Activated T-helper 2 cell treated with anti-CD3 and anti-CD28 coated beads, Interferon-gamma antibody, Interleukin-2, Interleukin-4, amounts not matched to agents 10 μg/mL and 5 μg/mL and 100 μg/mL, durations not matched to agents 14 hours and 24 hours and 36 hours (primary cell): ENCODE measurements at regions not wholly inside any gene's neighbourhood (a gene's known extent, or its start where the extent isn't known, plus 50 kb on each side); places are given as distances from the start of the nearest gene placed in this dataset.

Experiments used
- DNase-seq: peaks from one replicate; pipeline ENCODE4 v3.0.0; 2021; ENCODE audit warnings: low spot score
- H3K27ac Mint-ChIP-seq: one replicate; pipeline ENCODE4 v1.8.0; 2021; ENCODE audit warnings: mixed read lengths
- H3K27me3 Mint-ChIP-seq: one replicate; pipeline ENCODE4 v1.8.0; 2021; ENCODE audit warnings: low read depth, mixed read lengths
- H3K36me3 Mint-ChIP-seq: one replicate; pipeline ENCODE4 v1.8.0; 2021; ENCODE audit warnings: low read depth, mixed read lengths
- H3K4me1 Mint-ChIP-seq: one replicate; pipeline ENCODE4 v1.8.0; 2021; ENCODE audit warnings: low read depth, mixed read lengths
- H3K4me3 Mint-ChIP-seq: one replicate; pipeline ENCODE4 v1.8.0; 2021; ENCODE audit warnings: low read depth, mild to moderate bottlenecking, moderate library complexity, mixed read lengths
- H3K9me3 Mint-ChIP-seq: one replicate; pipeline ENCODE4 v1.8.0; 2021; ENCODE audit warnings: mixed read lengths
- intact Hi-C: fragments of 100-400 bp; cut with micrococcal nuclease; formaldehyde crosslinking; loops from one replicate; pipeline ENCODE4 v1.15.1; 2023

DNA sequence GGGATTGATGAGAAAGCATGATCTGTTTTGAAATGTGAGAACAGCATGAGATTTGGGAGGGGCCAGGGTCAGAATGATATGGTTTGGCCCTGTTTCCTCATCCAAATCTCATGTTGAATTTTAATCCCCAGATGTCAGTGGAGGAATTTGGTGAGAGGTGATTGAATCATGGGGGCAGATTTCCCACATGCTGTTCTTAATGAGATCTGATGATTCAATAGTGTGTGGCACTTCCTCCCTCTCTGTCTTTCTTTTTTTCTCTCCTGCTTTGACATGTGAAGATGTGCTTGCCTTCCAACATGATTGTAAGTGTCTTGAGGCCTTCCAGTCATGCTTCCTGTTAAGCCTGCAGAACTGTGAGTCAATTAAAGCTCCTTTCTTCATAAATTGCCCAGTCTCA is 1060.3 kb upstream of the CITED2 start:
- Mint-ChIP-seq H3K27me3 (no peaks in the 10 kb centered on the region), H3K36me3 (no peaks in the 10 kb centered on the region), H3K9me3 (no peaks in the 10 kb centered on the region), H3K27ac (no peak overlapping the region), H3K4me1 (no peaks in the 10 kb centered on the region), H3K4me3 (no peak overlapping the region)
- no peak for DNase-seq
- intact Hi-C loops: no loop called here

DNA sequence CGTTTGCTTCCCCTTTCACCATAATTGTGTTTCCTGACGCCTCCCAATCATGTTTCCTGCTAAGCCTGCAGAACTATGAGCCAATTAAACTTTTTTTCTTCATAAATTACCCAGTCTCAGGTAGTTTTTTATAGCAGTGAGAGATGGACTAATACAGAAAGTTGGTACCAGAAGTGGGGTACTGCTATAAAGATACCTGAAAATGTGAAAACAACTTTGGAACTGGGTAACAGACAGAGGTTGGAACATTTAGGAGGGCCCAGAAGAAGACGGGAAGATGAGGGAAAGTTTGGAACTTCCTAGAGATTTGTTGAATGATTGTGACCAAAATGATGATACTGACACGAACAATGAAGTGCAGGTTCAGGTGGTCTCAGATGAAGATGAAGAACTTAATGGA is 1058.6 kb upstream of the CITED2 start:
- H3K27me3 Mint-ChIP-seq: no peaks in the 10 kb centered on the region
- no peaks in the 10 kb centered on the region for H3K9me3 Mint-ChIP-seq
- peak overlapping the region; percentile 7 for H3K27ac Mint-ChIP-seq
- H3K4me3 Mint-ChIP-seq: no peak overlapping the region
- no peak for DNase-seq
- no peaks in the 10 kb centered on the region for H3K4me1 Mint-ChIP-seq
- no peaks in the 10 kb centered on the region for H3K36me3 Mint-ChIP-seq
- intact Hi-C loops: no loop called here

DNA sequence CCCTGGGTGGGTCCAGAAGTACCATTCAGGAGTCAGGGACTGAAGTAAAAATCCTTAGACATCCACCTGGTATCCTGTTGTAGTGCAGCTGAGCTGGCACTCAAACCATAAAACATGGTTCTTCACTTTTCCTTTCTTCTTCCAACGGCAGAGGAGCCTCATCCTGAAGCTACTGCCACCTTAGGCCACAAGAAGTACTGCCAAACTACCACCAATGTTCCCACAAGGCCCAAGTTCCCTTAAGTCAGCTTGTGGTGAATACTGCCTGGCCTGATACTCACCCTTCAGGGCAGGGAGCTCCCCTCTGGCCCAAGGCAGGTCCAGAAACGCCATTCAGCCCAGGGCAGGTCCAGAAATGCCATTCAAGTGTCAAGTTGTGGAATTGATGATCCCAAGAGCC is 1053.4 kb upstream of the CITED2 start:
- intact Hi-C loops: no loop called here
- Mint-ChIP-seq H3K9me3 (no peaks in the 10 kb centered on the region), H3K4me1 (no peaks in the 10 kb centered on the region), H3K4me3 (no peak overlapping the region), H3K27ac (no peak overlapping the region), H3K27me3 (no peaks in the 10 kb centered on the region), H3K36me3 (no peaks in the 10 kb centered on the region)
- no peak for DNase-seq

DNA sequence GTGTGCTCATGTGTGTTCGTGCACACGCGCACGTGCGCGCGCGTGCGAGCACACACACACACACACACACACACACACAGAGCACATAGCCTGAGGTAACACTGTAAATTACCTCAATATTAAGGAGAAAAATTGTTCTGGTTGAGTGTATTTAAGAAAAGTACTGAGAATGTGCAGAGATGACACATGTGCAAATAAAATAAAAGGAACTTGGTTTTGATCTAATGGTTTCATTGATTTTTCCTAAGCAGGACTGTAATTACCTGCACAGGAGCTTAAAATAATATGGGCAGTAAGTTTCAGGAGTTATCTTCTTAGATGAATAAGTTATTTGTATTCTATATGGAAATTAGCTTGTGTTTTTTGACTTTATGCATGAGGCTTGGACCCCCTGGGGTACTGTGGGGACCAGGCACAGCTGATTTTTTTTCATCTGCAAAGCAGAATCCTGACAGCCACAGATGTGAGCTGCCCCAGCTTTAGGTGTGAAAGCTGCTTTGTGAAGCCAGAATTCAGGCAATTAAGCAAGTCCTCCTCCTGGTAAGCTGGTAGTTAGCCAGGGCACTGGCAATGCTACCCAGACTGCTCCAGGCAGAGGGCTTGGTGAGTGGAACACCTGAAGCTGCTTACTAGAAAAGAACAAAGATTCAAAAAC is 1040.6 kb upstream of the CITED2 start:
- peaks cover 12% of the 10 kb centered on the region for H3K9me3 Mint-ChIP-seq
- intact Hi-C loops: no loop called here
- H3K36me3 Mint-ChIP-seq: no peaks in the 10 kb centered on the region
- H3K4me1 Mint-ChIP-seq: no peaks in the 10 kb centered on the region
- no peak overlapping the region for H3K4me3 Mint-ChIP-seq
- H3K27ac Mint-ChIP-seq: no peak overlapping the region
- no peak for DNase-seq
- no peaks in the 10 kb centered on the region for H3K27me3 Mint-ChIP-seq

DNA sequence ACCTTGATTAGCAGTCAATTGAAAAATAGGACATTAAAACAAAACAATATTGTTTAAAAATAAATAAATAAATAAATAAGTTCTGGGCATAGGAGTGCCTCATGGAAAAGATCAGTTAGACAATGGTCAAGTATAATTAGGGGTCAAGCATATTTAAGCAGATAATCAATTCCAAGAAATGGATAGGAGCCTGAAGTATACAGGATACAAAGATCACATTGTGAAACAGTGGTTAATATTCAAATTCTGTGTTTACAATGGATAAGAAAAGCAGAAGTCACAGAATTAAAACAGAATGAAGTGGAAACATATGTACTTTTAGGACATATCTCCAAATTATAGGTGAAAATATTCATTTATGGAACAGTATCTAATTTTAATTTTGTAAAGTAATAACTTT is 1028.6 kb upstream of the CITED2 start:
- Mint-ChIP-seq H3K9me3 (no peaks in the 10 kb centered on the region), H3K4me1 (no peaks in the 10 kb centered on the region), H3K27ac (no peak overlapping the region), H3K4me3 (no peak overlapping the region), H3K36me3 (no peaks in the 10 kb centered on the region), H3K27me3 (no peaks in the 10 kb centered on the region)
- intact Hi-C loops: no loop called here
- no peak for DNase-seq

DNA sequence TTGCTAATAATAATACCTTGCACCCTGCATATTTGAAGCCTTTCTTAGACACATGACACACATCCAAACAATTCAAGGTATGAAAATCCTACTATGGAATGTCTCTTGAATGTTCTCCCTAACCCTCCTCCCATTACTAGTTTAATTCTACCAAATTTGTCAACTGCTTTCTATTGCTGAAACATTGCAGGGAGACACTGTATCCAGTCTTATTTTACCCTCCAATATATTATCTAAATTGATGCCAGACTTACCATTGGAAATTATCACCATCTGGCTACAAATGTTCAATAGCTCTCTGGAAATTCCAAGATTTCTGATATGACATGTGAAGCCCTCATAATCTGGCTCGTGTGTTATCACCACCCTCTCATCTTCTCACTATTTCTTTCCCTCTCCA is 1027.3 kb upstream of the CITED2 start:
- Mint-ChIP-seq H3K27ac (no peak overlapping the region), H3K4me1 (no peaks in the 10 kb centered on the region), H3K9me3 (no peaks in the 10 kb centered on the region), H3K36me3 (no peaks in the 10 kb centered on the region), H3K4me3 (no peak overlapping the region), H3K27me3 (no peaks in the 10 kb centered on the region)
- intact Hi-C loops: no loop called here
- DNase-seq: no peak

DNA sequence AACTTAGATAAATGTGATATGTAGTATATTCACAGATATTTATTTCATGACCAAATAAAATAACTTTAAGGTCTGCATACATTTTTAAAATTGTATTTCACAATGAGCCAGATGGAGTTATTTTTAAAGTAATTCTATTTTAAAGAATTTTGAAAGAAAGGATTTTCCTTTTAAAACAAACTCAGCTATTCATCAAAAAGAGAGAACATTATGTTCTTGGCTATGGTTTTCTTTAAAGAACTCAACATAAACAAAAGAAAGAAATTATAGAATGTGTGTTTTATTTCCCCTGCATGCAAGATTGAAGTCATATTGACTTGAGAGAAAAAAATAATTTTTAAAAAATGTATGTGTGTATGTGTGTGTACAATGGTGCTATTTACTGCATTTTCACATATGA is 1023.6 kb upstream of the CITED2 start:
- Mint-ChIP-seq H3K36me3 (no peaks in the 10 kb centered on the region), H3K4me3 (no peak overlapping the region), H3K27ac (no peak overlapping the region), H3K9me3 (no peaks in the 10 kb centered on the region), H3K4me1 (no peaks in the 10 kb centered on the region), H3K27me3 (no peaks in the 10 kb centered on the region)
- intact Hi-C loops: no loop called here
- DNase-seq: no peak

DNA sequence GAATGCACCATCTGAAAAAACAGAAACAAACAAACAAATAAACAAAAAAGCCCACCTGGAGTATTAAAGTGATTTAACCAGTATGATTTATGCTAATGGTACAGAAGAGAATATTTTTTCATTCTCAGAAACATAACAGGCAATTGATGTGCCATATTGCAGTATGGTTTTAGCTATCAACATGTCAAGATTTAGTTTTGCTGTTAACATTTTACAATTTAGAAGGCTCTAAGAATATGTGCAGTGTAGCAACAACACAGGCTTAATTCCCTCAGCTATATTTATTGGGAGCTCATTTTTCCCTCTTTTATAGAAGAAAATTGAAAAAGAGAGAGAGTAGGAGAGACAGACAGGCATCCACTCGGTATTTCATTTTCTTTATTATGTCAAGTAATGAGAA is 1022.7 kb upstream of the CITED2 start:
- DNase-seq: no peak
- no peaks in the 10 kb centered on the region for H3K4me1 Mint-ChIP-seq
- intact Hi-C loops: no loop called here

DNA sequence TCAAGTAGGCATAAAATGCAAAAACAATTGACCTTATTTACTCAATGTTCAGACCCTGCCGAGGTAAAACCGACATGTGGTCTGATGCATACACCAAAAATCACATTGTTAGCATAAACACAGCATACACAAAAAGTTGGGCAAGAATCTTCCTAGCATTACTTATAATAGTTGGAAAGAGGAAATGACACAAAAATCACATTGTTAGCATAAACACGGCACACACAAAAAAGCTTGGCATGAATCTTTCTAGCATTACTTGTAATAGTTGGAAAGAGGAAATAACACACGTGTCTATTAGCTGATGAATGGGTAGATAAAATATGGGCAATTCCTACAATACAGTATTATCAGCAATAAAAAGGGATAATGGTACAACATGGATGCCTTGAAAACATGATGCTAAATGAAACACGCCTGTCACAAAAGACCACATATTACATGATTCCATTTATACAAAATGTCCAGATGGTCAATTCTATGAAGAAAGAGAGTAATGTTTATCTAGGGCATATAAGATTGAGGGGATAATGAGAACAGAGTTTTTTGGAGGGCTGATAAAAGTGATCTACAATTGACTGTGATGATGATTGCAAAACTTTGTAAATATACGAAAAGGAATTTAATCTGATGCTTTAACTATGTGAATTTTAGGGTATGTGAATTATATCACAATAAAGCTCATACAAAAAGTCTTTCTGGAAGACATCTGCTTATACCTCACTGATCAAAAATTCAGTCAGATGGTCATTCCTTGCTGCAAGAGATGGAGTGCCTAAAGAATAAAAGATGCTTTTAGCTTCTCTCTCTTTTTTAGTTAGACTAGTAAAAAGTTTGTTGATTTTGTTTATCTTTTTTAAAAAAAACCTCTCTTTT is 1019.5 kb upstream of the CITED2 start:
- Mint-ChIP-seq H3K4me3 (no peak overlapping the region), H3K36me3 (no peaks in the 10 kb centered on the region), H3K27ac (no peak overlapping the region), H3K9me3 (no peaks in the 10 kb centered on the region), H3K4me1 (no peaks in the 10 kb centered on the region), H3K27me3 (peaks cover 1% of the 10 kb centered on the region)
- intact Hi-C loops: no loop called here
- DNase-seq: no peak

More for the DNA sequence above, 1022.7 kb upstream of the CITED2 start:
- no peak overlapping the region for H3K4me3 Mint-ChIP-seq
- H3K9me3 Mint-ChIP-seq: no peaks in the 10 kb centered on the region
- H3K27ac Mint-ChIP-seq: no peak overlapping the region
- no peaks in the 10 kb centered on the region for H3K27me3 Mint-ChIP-seq
- H3K36me3 Mint-ChIP-seq: no peaks in the 10 kb centered on the region

DNA sequence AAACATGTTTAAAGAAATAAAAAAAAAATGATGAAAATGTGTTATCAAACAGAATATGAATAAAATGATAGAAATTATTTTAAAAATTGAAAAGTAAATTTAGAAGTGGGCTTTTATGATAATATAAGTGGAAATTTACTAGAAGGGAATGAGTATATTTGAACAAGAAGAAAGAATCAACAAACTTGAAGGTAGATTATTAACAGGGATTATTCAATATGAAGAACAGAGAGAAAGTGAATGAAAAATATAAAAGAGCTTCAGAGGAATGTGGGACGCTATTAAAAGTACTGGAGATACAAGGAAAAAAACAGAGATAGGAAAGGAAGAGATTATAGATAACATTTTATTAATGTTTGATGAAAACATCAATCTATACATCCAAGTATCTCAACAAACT is 1014.4 kb upstream of the CITED2 start:
- Mint-ChIP-seq H3K27me3 (peaks cover 1% of the 10 kb centered on the region), H3K27ac (no peak overlapping the region)
- intact Hi-C loops: no loop called here

DNA sequence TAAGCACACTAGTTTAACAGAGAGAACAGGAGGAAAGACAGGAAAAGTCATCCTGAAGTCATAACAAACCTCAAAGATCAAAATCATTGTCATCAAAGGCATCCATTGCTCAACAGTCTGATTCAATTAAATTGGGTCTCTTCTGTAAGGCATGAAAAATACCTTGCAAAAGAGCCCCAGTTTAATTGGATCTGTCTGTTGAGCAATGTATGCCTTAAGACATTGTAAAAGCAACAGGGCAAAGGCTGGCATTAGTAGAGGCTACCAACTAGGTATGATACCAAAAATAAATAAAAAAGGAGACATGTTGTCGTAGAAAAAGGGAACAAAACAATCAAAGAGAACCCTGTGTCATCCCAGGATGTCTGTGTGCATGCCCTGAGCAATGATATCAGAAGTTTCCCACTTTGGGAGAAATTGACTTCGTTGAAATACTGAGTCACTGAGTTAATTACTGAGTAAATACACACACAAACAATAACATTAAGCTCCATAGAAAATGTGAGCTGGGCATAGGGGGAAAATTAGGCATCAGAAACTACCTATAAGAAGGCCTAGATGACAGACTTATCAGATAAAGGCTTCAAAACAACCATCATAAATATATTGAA is 1013.8 kb upstream of the CITED2 start:
- intact Hi-C loops: no loop called here
- no peak overlapping the region for H3K27ac Mint-ChIP-seq
- no peak for DNase-seq
- H3K9me3 Mint-ChIP-seq: peaks cover 4% of the 10 kb centered on the region
- H3K4me3 Mint-ChIP-seq: no peak overlapping the region
- no peaks in the 10 kb centered on the region for H3K4me1 Mint-ChIP-seq
- no peaks in the 10 kb centered on the region for H3K36me3 Mint-ChIP-seq
- peaks cover 1% of the 10 kb centered on the region for H3K27me3 Mint-ChIP-seq

More for the DNA sequence above, 1014.4 kb upstream of the CITED2 start:
- no peak for DNase-seq
- no peaks in the 10 kb centered on the region for H3K36me3 Mint-ChIP-seq
- H3K4me3 Mint-ChIP-seq: no peak overlapping the region
- no peaks in the 10 kb centered on the region for H3K4me1 Mint-ChIP-seq
- peaks cover 4% of the 10 kb centered on the region for H3K9me3 Mint-ChIP-seq

DNA sequence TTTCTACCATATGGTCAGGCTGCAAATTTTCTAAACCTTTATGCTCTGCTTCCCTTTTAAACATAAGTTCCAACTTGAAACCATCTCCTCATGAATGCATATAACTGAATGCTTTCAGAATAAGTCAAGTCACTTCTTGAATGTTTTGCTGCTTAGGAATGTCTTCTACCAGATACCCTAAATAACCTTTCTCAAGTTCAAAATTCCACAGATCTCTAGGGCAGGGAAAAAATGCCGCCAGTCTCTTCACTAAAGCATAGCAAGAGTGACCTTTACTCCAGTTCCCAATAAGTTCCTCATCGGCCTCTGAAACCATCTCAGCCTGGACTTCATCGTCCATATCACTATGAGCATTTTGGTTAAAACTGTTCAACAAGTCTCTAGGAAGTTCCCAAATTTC is 1011.2 kb upstream of the CITED2 start:
- Mint-ChIP-seq H3K4me1 (no peaks in the 10 kb centered on the region), H3K27me3 (no peaks in the 10 kb centered on the region), H3K36me3 (no peaks in the 10 kb centered on the region), H3K27ac (no peak overlapping the region), H3K9me3 (peaks cover 4% of the 10 kb centered on the region), H3K4me3 (no peak overlapping the region)
- intact Hi-C loops: no loop called here
- no peak for DNase-seq

DNA sequence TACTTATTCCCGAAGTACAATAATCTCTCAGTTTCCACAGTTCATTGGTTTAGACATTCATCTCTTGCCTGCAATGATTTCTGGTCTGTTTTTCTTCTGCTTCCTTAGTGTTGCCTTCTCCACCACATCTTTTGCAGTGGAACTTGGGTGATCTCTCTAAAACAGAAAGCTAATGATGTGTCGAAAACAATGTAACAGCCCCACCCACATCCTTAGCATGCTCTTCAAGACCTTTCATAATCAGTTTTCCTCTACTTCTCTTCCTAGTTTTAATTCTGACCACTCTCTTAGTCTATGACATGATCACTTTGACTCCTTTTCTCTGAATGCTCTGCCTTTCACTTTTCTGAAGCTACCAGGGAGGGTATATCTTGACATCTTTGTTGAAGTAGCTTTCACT is 1007.9 kb upstream of the CITED2 start:
- H3K27ac Mint-ChIP-seq: no peak overlapping the region
- H3K9me3 Mint-ChIP-seq: peaks cover 4% of the 10 kb centered on the region
- H3K27me3 Mint-ChIP-seq: no peaks in the 10 kb centered on the region
- DNase-seq: no peak
- intact Hi-C loops: no loop called here
- H3K4me1 Mint-ChIP-seq: no peaks in the 10 kb centered on the region
- no peak overlapping the region for H3K4me3 Mint-ChIP-seq
- H3K36me3 Mint-ChIP-seq: no peaks in the 10 kb centered on the region
